ENCODE measurements at regions not wholly inside any gene's neighbourhood (a gene's known extent, or its start where the extent isn't known, plus 50 kb on each side); places are given as distances from the start of the nearest gene placed in this dataset.

GRCh38 chr1:178593515-178593914 lies 80.6 kb downstream of the TEX35 start:
- ATAC-seq (ENCODE audit: poor library complexity) = no peak
- H3K9me3 Mint-ChIP-seq = no peaks in the 10 kb centered on the region
- POLR2A ChIA-PET = no interaction called here
- no peak overlapping the region for H3K4me3 ChIP-seq (ENCODE audit: low read length)
- no peak overlapping the region for H3K4me3 Mint-ChIP-seq
- no peak for TF ChIP-seq CTCF (IDR thresholded peaks at IDR 0.05)
- peaks cover 20% of the 10 kb centered on the region for H3K27me3 Mint-ChIP-seq
- H3K27me3 ChIP-seq (ENCODE audit: control insufficient read depth in 1 of 2, insufficient read depth in 2 of 2, low read length in 2 of 2) = peaks cover 3 to 4% of the 10 kb centered on the region in 2 experiments
- no peak for DNase-seq
- CTCF ChIA-PET = interaction anchor here (0.9 kb wide), 1 partner anchor 20 kb away, joined by 3 read pairs; no protein-coding TSS in a partner anchor
- intact Hi-C loops (cut with DNase I, micrococcal nuclease) = no loop called here
- H3K27ac ChIP-seq (ENCODE audit: low read depth in 1 of 2, low read length in 2 of 2) = no peak overlapping the region
- no peaks in the 10 kb centered on the region for H3K4me1 Mint-ChIP-seq (ENCODE audit: low read depth)
- no peaks in the 10 kb centered on the region for H3K36me3 ChIP-seq (ENCODE audit: insufficient read depth, low read length)
- no peaks in the 10 kb centered on the region for H3K4me1 ChIP-seq (ENCODE audit: insufficient read depth, low read length)
- H3K9me3 ChIP-seq (ENCODE audit: control insufficient read depth in 1 of 2, insufficient read depth in 1 of 2, low read length in 2 of 2) = peaks cover 0 to 3% of the 10 kb centered on the region in 2 experiments
- H3K36me3 Mint-ChIP-seq (ENCODE audit: low read depth) = no peaks in the 10 kb centered on the region
- no peak overlapping the region for H3K27ac Mint-ChIP-seq

- no peaks in the 10 kb centered on the region for H3K9me3 Mint-ChIP-seq
- intact Hi-C loops (cut with DNase I, micrococcal nuclease) = no loop called here
- no peak overlapping the region for H3K27ac Mint-ChIP-seq
- Histone ChIP-seq H3K4me1 (ENCODE audit: insufficient read depth, low read length) (no peaks in the 10 kb centered on the region), H3K9me3 (ENCODE audit: control insufficient read depth in 1 of 2, insufficient read depth in 1 of 2, low read length in 2 of 2) (peaks cover 0 to 3% of the 10 kb centered on the region in 2 experiments), H3K4me3 (ENCODE audit: low read length) (no peak overlapping the region), H3K27ac (ENCODE audit: low read depth in 1 of 2, low read length in 2 of 2) (no peak overlapping the region), H3K27me3 (ENCODE audit: control insufficient read depth in 1 of 2, insufficient read depth in 2 of 2, low read length in 2 of 2) (peaks cover 3 to 4% of the 10 kb centered on the region in 2 experiments), H3K36me3 (ENCODE audit: insufficient read depth, low read length) (no peaks in the 10 kb centered on the region)
- peaks cover 18% of the 10 kb centered on the region for H3K27me3 Mint-ChIP-seq
- no peaks in the 10 kb centered on the region for H3K4me1 Mint-ChIP-seq (ENCODE audit: low read depth)
- no peak for DNase-seq
- no peak for ATAC-seq (ENCODE audit: poor library complexity)
- TF ChIP-seq CTCF (IDR thresholded peaks at IDR 0.05) = no peak
- ChIA-PET POLR2A (no interaction called here), CTCF (interaction anchor here (0.9 kb wide), 1 partner anchor 19 kb away, joined by 3 read pairs; no protein-coding TSS in a partner anchor)
- no peaks in the 10 kb centered on the region for H3K36me3 Mint-ChIP-seq (ENCODE audit: low read depth)
- H3K4me3 Mint-ChIP-seq = no peak overlapping the region
Measured at GRCh38 chr1:178594133-178594532, 81.2 kb downstream of the TEX35 start.

GRCh38 chr1:178595491-178595890 lies 82.6 kb downstream of the TEX35 start:
- no peaks in the 10 kb centered on the region for H3K36me3 Mint-ChIP-seq (ENCODE audit: low read depth)
- H3K9me3 ChIP-seq (ENCODE audit: control insufficient read depth in 1 of 2, insufficient read depth in 1 of 2, low read length in 2 of 2) = peaks cover 0 to 3% of the 10 kb centered on the region in 2 experiments
- H3K27ac Mint-ChIP-seq = no peak overlapping the region
- ChIA-PET POLR2A (no interaction called here), CTCF (no interaction called here)
- peaks cover 12% of the 10 kb centered on the region for H3K27me3 Mint-ChIP-seq
- ATAC-seq (ENCODE audit: poor library complexity) (no peak), DNase-seq (no peak)
- intact Hi-C loops (cut with DNase I, micrococcal nuclease) = no loop called here
- no peaks in the 10 kb centered on the region for H3K9me3 Mint-ChIP-seq
- H3K4me3 Mint-ChIP-seq = no peak overlapping the region
- H3K4me1 Mint-ChIP-seq (ENCODE audit: low read depth) = no peaks in the 10 kb centered on the region
- no peak overlapping the region for H3K27ac ChIP-seq (ENCODE audit: low read depth in 1 of 2, low read length in 2 of 2)
- H3K4me1 ChIP-seq (ENCODE audit: insufficient read depth, low read length) = no peaks in the 10 kb centered on the region
- TF ChIP-seq CTCF (IDR thresholded peaks at IDR 0.05) = no peak
- H3K27me3 ChIP-seq (ENCODE audit: control insufficient read depth in 1 of 2, insufficient read depth in 2 of 2, low read length in 2 of 2) = peaks cover 3 to 4% of the 10 kb centered on the region in 2 experiments
- H3K36me3 ChIP-seq (ENCODE audit: insufficient read depth, low read length) = no peaks in the 10 kb centered on the region
- H3K4me3 ChIP-seq (ENCODE audit: low read length) = no peak overlapping the region
